Tibial artery (tissue), 4 donors: ENCODE measurements at regions not wholly inside any gene's neighbourhood (a gene's known extent, or its start where the extent isn't known, plus 50 kb on each side); places are given as distances from the start of the nearest gene placed in this dataset.

Experiments
- DNase-seq, 2 donors: peaks; one replicate each; pipeline ENCODE4 v3.0.0-alpha.2; 2019
- H3K27ac ChIP-seq, 2 donors: fragments of 200-600 bp; sonication (generic) in 1 of 2; 1 replicate in 1 of 2; 2 replicates in 1 of 2; pipeline ENCODE4 v1.5.1; 2018 to 2019; ENCODE audit warnings: mild to moderate bottlenecking in 1 of 2
- H3K27me3 ChIP-seq, 2 donors: fragments of 200-600 bp; sonication (generic) in 1 of 2; one replicate each; pipeline versions ENCODE4 v1.5.1 to v1.6.0; 2016 to 2019
- H3K36me3 ChIP-seq, 3 donors: fragments of 200-600 bp; sonication (generic) in 2 of 3; one replicate each; pipeline ENCODE4 v1.5.1; 2016 to 2019; ENCODE audit warnings: mild to moderate bottlenecking in 2 of 3
- H3K4me1 ChIP-seq, 4 donors: fragments of 200-600 bp; sonication (generic) in 2 of 4; 1 replicate in 3 of 4; 2 replicates in 1 of 4; pipeline ENCODE4 v1.5.1; 2016 to 2019
- H3K4me3 ChIP-seq, 2 donors: fragments of 200-600 bp; sonication (generic) in 1 of 2; 1 replicate in 1 of 2; 2 replicates in 1 of 2; pipeline ENCODE4 v1.5.1; 2018 to 2019; ENCODE audit warnings: mild to moderate bottlenecking in 2 of 2
- H3K9me3 ChIP-seq, 3 donors: fragments of 200-600 bp; sonication (generic) in 1 of 3; one replicate each; pipeline ENCODE4 v1.5.1; 2016 to 2019
- intact Hi-C: fragments of 100-400 bp; cut with DNase I; formaldehyde crosslinking; loops from one replicate; pipeline ENCODE4 v1.15.0; 2023; ENCODE audit warnings: low total_unique reads
- TF ChIP-seq, protein P1 (sequence below), 2 experiments: fragments of 200-600 bp in 1 of 2; fragments of 450-650 bp in 1 of 2; IDR thresholded peaks; one replicate each; pipeline ENCODE4 v1.5.1; 2017 to 2019; ENCODE audit warnings: antibody characterized with exemption in 2 of 2, mild to moderate bottlenecking in 1 of 2, moderate library complexity in 1 of 2

DNA sequence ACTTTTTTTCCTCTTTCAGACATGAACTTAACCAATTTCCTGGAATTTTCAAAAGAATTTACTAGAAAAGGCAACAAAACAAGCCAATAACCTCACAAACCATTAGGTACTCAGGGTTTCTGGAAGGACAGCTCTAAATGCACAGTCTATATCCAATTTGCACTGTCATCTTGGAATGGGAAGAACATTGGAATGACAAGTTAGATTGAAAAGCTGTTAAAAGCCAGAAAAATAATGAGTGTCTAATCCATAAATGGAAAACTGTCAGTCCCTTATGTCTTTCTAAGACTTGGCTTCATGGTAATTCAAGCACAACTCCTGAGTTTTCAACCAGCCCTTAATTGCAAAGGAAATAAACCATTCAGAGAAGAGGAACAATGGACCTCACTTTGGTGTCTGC lies 105.8 kb upstream of the NTRK2 start:
- no peak for DNase-seq
- intact Hi-C loops = no loop called here
- Histone ChIP-seq H3K9me3 (no peaks in the 10 kb centered on the region), H3K27ac (no peak overlapping the region), H3K27me3 (no peaks in the 10 kb centered on the region), H3K4me3 (no peak overlapping the region), H3K4me1 (no peaks in the 10 kb centered on the region), H3K36me3 (no peaks in the 10 kb centered on the region)
- TF ChIP-seq, protein P1, sequence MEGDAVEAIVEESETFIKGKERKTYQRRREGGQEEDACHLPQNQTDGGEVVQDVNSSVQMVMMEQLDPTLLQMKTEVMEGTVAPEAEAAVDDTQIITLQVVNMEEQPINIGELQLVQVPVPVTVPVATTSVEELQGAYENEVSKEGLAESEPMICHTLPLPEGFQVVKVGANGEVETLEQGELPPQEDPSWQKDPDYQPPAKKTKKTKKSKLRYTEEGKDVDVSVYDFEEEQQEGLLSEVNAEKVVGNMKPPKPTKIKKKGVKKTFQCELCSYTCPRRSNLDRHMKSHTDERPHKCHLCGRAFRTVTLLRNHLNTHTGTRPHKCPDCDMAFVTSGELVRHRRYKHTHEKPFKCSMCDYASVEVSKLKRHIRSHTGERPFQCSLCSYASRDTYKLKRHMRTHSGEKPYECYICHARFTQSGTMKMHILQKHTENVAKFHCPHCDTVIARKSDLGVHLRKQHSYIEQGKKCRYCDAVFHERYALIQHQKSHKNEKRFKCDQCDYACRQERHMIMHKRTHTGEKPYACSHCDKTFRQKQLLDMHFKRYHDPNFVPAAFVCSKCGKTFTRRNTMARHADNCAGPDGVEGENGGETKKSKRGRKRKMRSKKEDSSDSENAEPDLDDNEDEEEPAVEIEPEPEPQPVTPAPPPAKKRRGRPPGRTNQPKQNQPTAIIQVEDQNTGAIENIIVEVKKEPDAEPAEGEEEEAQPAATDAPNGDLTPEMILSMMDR (IDR thresholded peaks at IDR 0.05) = no peak

DNA sequence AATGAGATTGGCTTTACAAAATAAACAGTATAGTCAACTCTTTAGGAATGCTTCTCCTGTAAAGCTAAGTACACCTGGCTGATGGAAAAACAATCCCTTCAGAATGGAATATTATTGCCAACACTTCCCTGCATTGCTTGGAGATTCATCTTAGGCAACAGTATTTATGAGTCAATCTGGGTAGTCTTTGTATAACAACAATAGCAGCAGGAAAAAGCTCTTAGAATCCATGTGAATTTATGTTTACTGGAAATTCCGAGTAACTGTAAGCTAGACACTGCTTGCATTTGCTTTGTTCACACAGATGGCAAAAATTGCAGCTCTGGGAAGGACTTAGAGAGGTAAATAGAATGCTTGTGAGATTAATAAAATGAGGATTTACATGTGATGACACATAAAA lies 101.7 kb upstream of the NTRK2 start:
- no peaks in the 10 kb centered on the region for H3K36me3 ChIP-seq
- intact Hi-C loops = no loop called here

GRCh38 chr9:84570482-84571154 lies 98.9 kb upstream of the NTRK2 start:
- Histone ChIP-seq H3K36me3 (no peaks in the 10 kb centered on the region), H3K27ac (no peak overlapping the region), H3K4me3 (no peak overlapping the region), H3K27me3 (no peaks in the 10 kb centered on the region), H3K9me3 (no peaks in the 10 kb centered on the region), H3K4me1 (no peaks in the 10 kb centered on the region)
- TF ChIP-seq, protein P1 (IDR thresholded peaks at IDR 0.05) = no peak
- no peak for DNase-seq
- intact Hi-C loops = no loop called here

More for the DNA sequence above, 101.7 kb upstream of the NTRK2 start:
- no peaks in the 10 kb centered on the region for H3K4me1 ChIP-seq
- H3K27ac ChIP-seq = no peak overlapping the region
- no peaks in the 10 kb centered on the region for H3K27me3 ChIP-seq
- H3K4me3 ChIP-seq = no peak overlapping the region
- no peak for DNase-seq
- no peaks in the 10 kb centered on the region for H3K9me3 ChIP-seq
- TF ChIP-seq, protein P1 (IDR thresholded peaks at IDR 0.05) = no peak

GRCh38 chr9:84573083-84573482 lies 96.4 kb upstream of the NTRK2 start:
- Histone ChIP-seq H3K27me3 (no peaks in the 10 kb centered on the region), H3K36me3 (no peaks in the 10 kb centered on the region), H3K9me3 (no peaks in the 10 kb centered on the region), H3K27ac (no peak overlapping the region), H3K4me3 (no peak overlapping the region), H3K4me1 (no peaks in the 10 kb centered on the region)
- intact Hi-C loops = no loop called here
- no peak for DNase-seq
- TF ChIP-seq, protein P1 (IDR thresholded peaks at IDR 0.05) = no peak

- no peak overlapping the region for H3K27ac ChIP-seq
- intact Hi-C loops = no loop called here
- H3K9me3 ChIP-seq = no peaks in the 10 kb centered on the region
- no peaks in the 10 kb centered on the region for H3K36me3 ChIP-seq
- no peaks in the 10 kb centered on the region for H3K4me1 ChIP-seq
- no peak overlapping the region for H3K4me3 ChIP-seq
- no peaks in the 10 kb centered on the region for H3K27me3 ChIP-seq
- TF ChIP-seq, protein P1 (IDR thresholded peaks at IDR 0.05) = no peak
- DNase-seq = no peak
Measured at GRCh38 chr9:84575705-84576104, 93.8 kb upstream of the NTRK2 start.

GRCh38 chr9:84583866-84584265 lies 85.7 kb upstream of the NTRK2 start:
- no peak overlapping the region for H3K27ac ChIP-seq
- H3K4me1 ChIP-seq = no peaks in the 10 kb centered on the region
- no peak for DNase-seq
- intact Hi-C loops = no loop called here
- no peaks in the 10 kb centered on the region for H3K9me3 ChIP-seq
- TF ChIP-seq, protein P1 (IDR thresholded peaks at IDR 0.05) = no peak
- H3K36me3 ChIP-seq = no peaks in the 10 kb centered on the region
- H3K27me3 ChIP-seq = no peaks in the 10 kb centered on the region
- H3K4me3 ChIP-seq = no peak overlapping the region
